HEK293 (cell line): ENCODE measurements at regions not wholly inside any gene's neighbourhood (a gene's known extent, or its start where the extent isn't known, plus 50 kb on each side); places are given as distances from the start of the nearest gene placed in this dataset.

ENCODE experiments used
- MZF1 ChIP-seq: fragments of 450-650 bp; formaldehyde crosslinking; IDR thresholded peaks from 2 replicates; pipeline ENCODE4 v1.5.1; 2017; ENCODE audit warnings: missing biosample characterization, missing genetic modification characterization, borderline replicate concordance
- ZFP3 ChIP-seq: fragments of 450-650 bp; formaldehyde crosslinking; IDR thresholded peaks from 2 replicates; pipeline ENCODE4 v1.5.1; 2016; ENCODE audit warnings: low read depth, missing biosample characterization, missing genetic modification characterization
- ZNF140 ChIP-seq: fragments of 450-650 bp; formaldehyde crosslinking; IDR thresholded peaks from 2 replicates; pipeline ENCODE4 v1.5.1; 2016; ENCODE audit warnings: missing biosample characterization, missing genetic modification characterization
- ZNF214 ChIP-seq: fragments of 450-650 bp; formaldehyde crosslinking; IDR thresholded peaks from 2 replicates; pipeline ENCODE4 v1.5.1; 2017; ENCODE audit warnings: missing biosample characterization, mild to moderate bottlenecking, missing genetic modification characterization, borderline replicate concordance
- ZNF221 ChIP-seq: fragments of 450-650 bp; formaldehyde crosslinking; IDR thresholded peaks from 2 replicates; pipeline ENCODE4 v1.5.1; 2017; ENCODE audit warnings: missing biosample characterization, missing genetic modification characterization, borderline replicate concordance
- ZNF24 ChIP-seq: fragments of 450-650 bp; formaldehyde crosslinking; IDR thresholded peaks from 2 replicates; pipeline ENCODE4 v1.5.1; 2016; ENCODE audit warnings: missing biosample characterization, missing genetic modification characterization
- ZNF426 ChIP-seq: fragments of 450-650 bp; formaldehyde crosslinking; IDR thresholded peaks from 2 replicates; pipeline ENCODE4 v1.5.1; 2017; ENCODE audit warnings: missing biosample characterization, missing genetic modification characterization, mild to moderate bottlenecking, inconsistent platforms, moderate library complexity
- ZNF777 ChIP-seq: fragments of 450-650 bp; formaldehyde crosslinking; IDR thresholded peaks from 2 replicates; pipeline ENCODE4 v1.5.1; 2017; ENCODE audit warnings: missing biosample characterization, missing genetic modification characterization, borderline replicate concordance
- TF ChIP-seq, protein P1 (sequence below): fragments of 450-650 bp; formaldehyde crosslinking; IDR thresholded peaks from 2 replicates; pipeline ENCODE4 v1.5.1; 2016; ENCODE audit warnings: missing biosample characterization, missing genetic modification characterization
- TF ChIP-seq, protein P2 (sequence below): fragments of 450-650 bp; formaldehyde crosslinking; IDR thresholded peaks from 2 replicates; pipeline ENCODE4 v1.5.1; 2016; ENCODE audit warnings: missing biosample characterization, missing genetic modification characterization

DNA sequence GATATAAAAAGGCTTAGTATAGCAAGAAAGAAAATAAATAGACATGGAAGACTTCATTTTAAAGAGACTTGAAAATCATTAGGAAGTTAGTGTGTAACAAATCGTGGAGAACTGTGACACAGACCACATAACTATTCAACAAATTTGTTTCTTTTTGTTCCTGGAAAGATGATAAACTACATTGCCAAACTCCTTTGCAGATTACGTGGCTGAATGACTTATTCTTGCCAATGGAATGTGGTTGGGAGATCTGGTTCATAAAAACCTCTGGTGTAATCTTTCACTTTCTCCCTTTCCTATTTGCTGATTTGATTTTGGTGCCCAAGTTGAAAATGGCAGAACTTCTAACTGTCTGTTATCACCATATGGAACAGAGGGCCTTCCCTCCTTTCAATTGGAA, 328.9 kb upstream of the MEF2C start:
- TF ChIP-seq, protein P1, sequence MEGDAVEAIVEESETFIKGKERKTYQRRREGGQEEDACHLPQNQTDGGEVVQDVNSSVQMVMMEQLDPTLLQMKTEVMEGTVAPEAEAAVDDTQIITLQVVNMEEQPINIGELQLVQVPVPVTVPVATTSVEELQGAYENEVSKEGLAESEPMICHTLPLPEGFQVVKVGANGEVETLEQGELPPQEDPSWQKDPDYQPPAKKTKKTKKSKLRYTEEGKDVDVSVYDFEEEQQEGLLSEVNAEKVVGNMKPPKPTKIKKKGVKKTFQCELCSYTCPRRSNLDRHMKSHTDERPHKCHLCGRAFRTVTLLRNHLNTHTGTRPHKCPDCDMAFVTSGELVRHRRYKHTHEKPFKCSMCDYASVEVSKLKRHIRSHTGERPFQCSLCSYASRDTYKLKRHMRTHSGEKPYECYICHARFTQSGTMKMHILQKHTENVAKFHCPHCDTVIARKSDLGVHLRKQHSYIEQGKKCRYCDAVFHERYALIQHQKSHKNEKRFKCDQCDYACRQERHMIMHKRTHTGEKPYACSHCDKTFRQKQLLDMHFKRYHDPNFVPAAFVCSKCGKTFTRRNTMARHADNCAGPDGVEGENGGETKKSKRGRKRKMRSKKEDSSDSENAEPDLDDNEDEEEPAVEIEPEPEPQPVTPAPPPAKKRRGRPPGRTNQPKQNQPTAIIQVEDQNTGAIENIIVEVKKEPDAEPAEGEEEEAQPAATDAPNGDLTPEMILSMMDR (tag by site-specific recombination) = no peak
- TF ChIP-seq ZNF24 (tag by site-specific recombination) = no peak
- TF ChIP-seq MZF1 (tag by site-specific recombination) = no peak
- TF ChIP-seq, protein P2, sequence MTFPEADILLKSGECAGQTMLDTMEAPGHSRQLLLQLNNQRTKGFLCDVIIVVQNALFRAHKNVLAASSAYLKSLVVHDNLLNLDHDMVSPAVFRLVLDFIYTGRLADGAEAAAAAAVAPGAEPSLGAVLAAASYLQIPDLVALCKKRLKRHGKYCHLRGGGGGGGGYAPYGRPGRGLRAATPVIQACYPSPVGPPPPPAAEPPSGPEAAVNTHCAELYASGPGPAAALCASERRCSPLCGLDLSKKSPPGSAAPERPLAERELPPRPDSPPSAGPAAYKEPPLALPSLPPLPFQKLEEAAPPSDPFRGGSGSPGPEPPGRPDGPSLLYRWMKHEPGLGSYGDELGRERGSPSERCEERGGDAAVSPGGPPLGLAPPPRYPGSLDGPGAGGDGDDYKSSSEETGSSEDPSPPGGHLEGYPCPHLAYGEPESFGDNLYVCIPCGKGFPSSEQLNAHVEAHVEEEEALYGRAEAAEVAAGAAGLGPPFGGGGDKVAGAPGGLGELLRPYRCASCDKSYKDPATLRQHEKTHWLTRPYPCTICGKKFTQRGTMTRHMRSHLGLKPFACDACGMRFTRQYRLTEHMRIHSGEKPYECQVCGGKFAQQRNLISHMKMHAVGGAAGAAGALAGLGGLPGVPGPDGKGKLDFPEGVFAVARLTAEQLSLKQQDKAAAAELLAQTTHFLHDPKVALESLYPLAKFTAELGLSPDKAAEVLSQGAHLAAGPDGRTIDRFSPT = no peak
- no peak for TF ChIP-seq ZNF140 (tag by site-specific recombination)
- TF ChIP-seq ZFP3 (tag by site-specific recombination) = no peak
- TF ChIP-seq ZNF777 (tag by site-specific recombination) = no peak
- no peak for TF ChIP-seq ZNF214 (tag by site-specific recombination)
- no peak for TF ChIP-seq ZNF221 (tag by site-specific recombination)
- TF ChIP-seq ZNF426 (tag by site-specific recombination) = no peak
